ENCODE measurements at regions not wholly inside any gene's neighbourhood (a gene's known extent, or its start where the extent isn't known, plus 50 kb on each side); places are given as distances from the start of the nearest gene placed in this dataset.

DNA sequence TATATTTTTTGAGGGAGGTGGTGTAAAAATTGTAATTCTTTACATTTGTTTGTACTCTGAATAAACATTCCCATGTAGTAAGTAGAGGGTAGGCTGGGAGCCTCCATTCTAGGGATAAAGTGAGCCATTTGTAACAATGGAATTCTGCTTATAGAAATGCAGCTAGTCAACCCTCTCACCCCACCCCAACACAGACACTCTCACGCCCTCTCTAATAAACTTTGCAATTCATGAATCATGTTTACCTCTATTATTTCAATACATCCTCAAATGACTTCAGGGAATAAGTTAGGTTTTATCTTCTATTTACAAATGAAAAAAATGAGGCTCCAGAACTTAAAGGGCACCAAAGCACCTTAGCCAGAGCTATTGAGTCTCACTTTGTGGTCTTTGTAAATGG, 56.5 kb upstream of the PDZRN3 start:
- WGBS (ENCODE audit: insufficient coverage, low lambda C conversion rate) = no CpG with 5 or more reads among the region's 1 CpG

DNA sequence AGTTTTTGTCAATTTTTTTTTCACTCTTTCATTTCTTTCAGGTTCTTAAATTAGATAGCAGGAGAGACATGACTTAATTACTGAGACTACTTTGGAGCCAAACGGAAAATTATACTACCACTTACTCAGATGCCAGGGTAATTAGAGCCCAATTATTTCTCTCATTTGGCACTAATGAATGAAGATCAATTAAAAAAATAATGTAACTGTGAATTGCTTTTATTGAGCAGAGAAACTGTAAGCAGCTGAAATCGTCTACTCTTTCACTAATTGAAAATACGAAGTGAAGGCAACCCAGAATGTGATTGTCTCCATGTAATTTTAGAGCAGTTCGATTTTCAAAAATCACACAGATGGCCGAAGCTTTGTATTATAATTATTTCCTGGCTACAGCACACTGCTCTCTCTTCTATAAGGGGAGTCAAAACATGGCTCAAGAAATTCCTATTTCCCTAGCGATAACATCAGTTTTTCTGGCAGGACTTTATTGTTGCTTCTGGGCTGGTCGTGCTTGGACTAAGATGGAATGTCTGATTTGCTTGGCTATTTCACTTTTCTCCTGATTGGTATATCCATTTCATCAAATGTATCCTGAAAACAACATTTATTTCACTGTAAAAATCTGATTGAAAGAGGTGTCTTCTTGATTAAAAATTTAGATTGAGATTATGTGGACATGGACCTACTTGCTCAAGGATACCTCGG, 55.8 kb upstream of the PDZRN3 start:
- Histone ChIP-seq H3K4me1 (ENCODE audit: control insufficient read depth, insufficient read depth, low read length) (no peaks in the 10 kb centered on the region), H3K27me3 (ENCODE audit: control insufficient read depth, insufficient read depth, low read length) (no peaks in the 10 kb centered on the region), H3K4me3 (ENCODE audit: low read length) (no peak overlapping the region), H3K36me3 (ENCODE audit: control insufficient read depth, insufficient read depth, low read length) (no peaks in the 10 kb centered on the region), H3K27ac (ENCODE audit: low read length) (no peak overlapping the region), H3K9me3 (ENCODE audit: control insufficient read depth, low read depth, low read length) (no peaks in the 10 kb centered on the region)
- WGBS (ENCODE audit: insufficient coverage, low lambda C conversion rate) = 94% methylated on average over 3 of the region's 8 CpGs
- no peak for DNase-seq

More for the DNA sequence above, 56.5 kb upstream of the PDZRN3 start:
- Histone ChIP-seq H3K27ac (ENCODE audit: low read length) (no peak overlapping the region), H3K36me3 (ENCODE audit: control insufficient read depth, insufficient read depth, low read length) (no peaks in the 10 kb centered on the region), H3K27me3 (ENCODE audit: control insufficient read depth, insufficient read depth, low read length) (no peaks in the 10 kb centered on the region), H3K9me3 (ENCODE audit: control insufficient read depth, low read depth, low read length) (no peaks in the 10 kb centered on the region), H3K4me1 (ENCODE audit: control insufficient read depth, insufficient read depth, low read length) (no peaks in the 10 kb centered on the region), H3K4me3 (ENCODE audit: low read length) (no peak overlapping the region)
- DNase-seq = no peak

DNA sequence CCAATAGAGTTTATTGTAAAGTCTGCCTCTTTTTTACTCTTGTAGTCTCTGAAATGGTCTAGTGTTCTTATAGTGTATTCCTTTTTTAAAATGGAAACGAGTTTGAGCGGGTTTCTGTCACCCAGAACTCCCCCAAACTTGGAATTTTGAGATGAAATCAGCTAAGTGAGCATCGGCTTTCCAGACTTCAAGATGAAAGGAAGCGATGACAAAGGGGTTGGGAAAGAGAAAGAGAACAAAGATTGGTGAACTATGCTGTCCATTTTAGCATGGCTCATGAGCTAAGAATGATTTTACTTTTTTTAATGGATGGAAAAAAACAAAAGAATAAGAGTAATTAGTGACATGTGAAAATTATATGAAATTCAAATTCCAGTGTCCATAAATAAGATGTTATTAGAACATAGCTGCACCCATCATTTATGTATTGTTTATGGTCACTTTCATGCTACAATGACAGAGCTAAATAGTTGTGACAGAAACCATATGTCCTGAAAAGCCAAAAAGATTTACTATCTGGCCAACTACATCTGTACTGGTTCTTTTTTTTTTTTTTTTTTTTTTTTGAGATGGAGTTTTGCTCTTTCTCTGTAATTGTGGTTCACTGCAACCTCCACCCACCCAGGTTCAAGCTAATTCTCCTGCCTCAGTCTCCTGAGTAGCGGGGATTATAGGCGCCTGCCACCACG, 52.7 kb upstream of the PDZRN3 start:
- WGBS (ENCODE audit: insufficient coverage, low lambda C conversion rate) = no CpG with 5 or more reads among the region's 7 CpGs
- H3K9me3 ChIP-seq (ENCODE audit: control insufficient read depth, low read depth, low read length) = no peaks in the 10 kb centered on the region
- H3K27ac ChIP-seq (ENCODE audit: low read length) = no peak overlapping the region

More for the DNA sequence above, 52.7 kb upstream of the PDZRN3 start:
- no peaks in the 10 kb centered on the region for H3K36me3 ChIP-seq (ENCODE audit: control insufficient read depth, insufficient read depth, low read length)
- DNase-seq = no peak
- no peak overlapping the region for H3K4me3 ChIP-seq (ENCODE audit: low read length)
- no peaks in the 10 kb centered on the region for H3K4me1 ChIP-seq (ENCODE audit: control insufficient read depth, insufficient read depth, low read length)
- H3K27me3 ChIP-seq (ENCODE audit: control insufficient read depth, insufficient read depth, low read length) = no peaks in the 10 kb centered on the region
